HG03045 (cell line): ENCODE measurements at regions not wholly inside any gene's neighbourhood (a gene's known extent, or its start where the extent isn't known, plus 50 kb on each side); places are given as distances from the start of the nearest gene placed in this dataset.
"Not testable (repeated sequence)": the region's sequence is repeated elsewhere in the genome, so short reads cannot be mapped to it uniquely, and the experiment has no call there.

Source experiments
- ATAC-seq: cut with Tn5 transposase; IDR thresholded peaks from one replicate; pipeline ENCODE4 v1.9.1; 2021; ENCODE audit warnings: mild to moderate bottlenecking, moderate library complexity; ENCODE audit not compliant: unreplicated experiment

DNA sequence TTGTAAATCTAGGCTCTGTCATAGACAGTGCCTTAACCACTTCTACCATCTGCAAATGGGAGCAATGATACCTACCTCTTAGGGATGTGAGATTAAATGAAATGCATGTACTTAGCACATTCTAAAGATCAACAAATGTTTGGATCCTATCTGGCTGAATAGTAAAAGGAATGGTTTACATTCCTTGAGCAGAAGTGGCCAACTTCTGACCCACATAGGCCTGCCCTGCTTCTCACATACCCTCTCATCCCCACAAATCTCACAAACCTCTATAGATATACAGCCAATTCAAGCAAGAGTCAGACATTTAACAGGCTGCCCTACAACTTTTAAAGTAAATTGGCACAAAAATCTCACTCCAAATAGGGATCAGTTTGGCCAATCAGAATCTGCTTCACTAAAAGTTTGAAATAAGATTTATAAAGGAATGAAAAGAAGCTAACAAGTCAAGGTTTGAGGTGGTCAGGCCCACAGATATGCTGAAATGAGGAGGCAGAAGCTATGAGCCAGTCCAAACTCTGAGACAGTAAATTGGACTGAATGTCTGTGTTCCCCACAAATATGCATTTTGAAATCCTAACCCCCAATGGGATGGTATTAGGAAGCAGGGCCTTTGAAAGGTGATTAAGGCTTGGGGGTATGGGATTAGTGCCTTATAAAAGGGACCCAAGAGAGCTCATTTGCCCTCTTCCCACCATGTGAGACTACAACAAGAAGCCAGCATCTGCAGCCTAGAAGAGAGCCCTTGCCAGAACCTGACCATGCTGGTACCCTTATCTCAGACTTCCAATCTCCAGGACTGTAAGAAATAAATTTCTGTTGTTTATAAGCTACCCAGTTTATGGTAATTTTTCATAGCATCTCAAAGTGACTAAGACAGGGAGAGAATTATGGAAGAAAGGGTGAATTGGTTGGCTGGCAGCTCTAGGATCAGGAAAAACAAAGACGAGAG lies 227.8 kb upstream of the RBMS1 start:
- ATAC-seq, result no peak

DNA sequence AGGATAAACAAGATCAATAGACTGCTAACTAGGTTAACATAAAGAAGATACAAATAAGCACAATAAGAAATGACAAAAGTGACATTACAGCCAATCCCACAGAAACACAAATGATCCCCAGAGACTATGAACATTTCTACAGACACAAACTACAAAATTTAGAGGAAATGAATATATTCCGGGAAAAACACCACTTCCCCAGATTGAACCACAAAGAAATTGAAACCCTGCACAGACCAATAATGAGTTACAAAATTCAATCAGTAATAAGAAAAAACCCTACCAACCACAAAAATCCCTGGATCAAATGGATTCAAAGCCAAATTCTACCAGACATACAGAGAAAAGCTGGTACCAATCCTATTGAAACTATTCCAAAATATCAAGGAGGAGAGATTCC lies 232.4 kb upstream of the RBMS1 start:
- ATAC-seq, result no peak

DNA sequence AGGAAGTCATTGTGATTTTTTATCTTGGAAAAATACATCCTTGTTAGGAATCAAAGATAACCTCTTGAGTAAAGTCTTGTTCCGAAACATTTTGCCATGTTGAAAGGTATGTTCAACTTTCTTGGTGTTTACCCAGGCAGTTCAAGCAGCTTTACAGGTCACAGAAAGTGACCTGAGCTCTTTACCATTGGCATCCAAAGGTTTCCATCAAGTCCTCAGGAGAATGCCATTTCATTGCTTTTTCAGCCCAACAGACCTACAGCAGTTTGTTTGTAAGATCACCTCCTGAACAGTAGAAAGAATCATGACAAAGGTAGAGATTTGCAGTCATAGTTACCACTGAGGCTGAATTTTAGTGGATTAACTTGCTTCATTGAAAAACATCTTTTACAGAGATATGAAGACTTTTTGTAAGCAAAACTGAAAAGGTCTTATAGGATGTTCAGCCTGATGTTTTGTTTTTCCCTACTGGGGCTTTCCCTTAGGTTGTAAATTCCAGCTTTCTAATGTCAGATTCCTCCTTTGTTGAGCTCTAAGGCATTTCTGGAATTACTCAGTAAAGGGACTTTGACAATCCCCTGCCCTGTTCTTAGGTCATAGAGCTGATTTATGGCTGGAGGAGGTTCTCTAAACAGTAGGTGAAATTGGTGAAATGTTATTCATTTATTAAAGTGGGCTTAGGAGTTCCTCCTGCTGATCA lies 236.8 kb upstream of the RBMS1 start:
- ATAC-seq, result no peak

DNA sequence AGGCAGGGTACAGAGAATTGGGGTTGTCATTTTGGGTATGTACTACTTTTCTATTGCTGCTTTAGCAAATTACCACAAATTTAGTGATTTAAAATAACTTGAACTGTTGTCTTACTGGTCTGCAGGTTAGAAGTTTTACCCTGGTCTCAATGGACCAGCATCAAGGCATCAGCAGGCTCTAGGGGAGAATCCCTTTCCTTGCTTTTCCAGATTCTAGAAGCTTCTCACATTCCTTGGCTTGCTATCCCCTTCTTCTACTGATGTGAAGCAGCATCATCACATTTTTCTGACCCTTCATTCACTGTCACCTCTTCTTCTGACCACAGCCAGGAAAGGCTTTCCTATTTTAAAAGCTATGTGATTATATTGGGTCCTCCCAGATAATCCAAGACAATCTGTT lies 237.8 kb upstream of the RBMS1 start:
- no peak for ATAC-seq

DNA sequence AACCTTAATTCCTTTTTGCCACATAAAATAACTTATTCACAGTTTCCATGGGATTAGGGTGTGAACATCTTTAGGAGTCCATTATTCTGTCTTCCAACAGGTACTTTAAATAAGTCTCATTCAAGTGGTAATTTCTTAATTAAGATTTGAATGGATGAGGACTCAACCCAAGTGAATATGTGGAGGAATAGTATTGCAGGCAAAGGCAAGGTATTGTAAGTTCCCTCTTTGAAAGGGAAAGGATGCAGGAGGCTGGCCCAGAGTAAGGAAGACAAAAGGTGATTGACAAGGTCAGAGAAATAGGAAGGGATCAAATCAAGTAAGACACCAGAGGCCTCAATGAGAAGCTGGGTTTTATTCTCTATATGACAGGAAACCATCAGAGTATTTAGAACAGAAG lies 238.2 kb upstream of the RBMS1 start:
- no peak for ATAC-seq

DNA sequence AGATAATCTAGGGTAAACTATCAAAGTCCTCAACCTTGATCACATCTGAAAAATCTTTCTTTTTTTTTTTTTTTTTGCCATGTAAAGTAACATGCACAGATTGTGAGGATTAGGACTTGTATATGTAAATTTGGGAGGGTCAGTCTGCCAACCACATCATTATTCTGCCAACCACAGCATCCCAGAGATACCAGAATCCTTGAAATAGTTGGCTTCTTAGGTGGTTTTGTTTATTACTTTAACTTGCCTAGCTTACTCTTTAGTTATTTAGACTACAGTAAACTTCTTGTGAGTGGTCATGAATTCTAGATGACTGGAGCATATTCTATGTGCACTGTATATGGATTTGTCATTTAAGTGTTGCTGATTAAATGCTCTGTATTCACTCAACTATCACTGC lies 242.1 kb upstream of the RBMS1 start:
- ATAC-seq, result no peak

DNA sequence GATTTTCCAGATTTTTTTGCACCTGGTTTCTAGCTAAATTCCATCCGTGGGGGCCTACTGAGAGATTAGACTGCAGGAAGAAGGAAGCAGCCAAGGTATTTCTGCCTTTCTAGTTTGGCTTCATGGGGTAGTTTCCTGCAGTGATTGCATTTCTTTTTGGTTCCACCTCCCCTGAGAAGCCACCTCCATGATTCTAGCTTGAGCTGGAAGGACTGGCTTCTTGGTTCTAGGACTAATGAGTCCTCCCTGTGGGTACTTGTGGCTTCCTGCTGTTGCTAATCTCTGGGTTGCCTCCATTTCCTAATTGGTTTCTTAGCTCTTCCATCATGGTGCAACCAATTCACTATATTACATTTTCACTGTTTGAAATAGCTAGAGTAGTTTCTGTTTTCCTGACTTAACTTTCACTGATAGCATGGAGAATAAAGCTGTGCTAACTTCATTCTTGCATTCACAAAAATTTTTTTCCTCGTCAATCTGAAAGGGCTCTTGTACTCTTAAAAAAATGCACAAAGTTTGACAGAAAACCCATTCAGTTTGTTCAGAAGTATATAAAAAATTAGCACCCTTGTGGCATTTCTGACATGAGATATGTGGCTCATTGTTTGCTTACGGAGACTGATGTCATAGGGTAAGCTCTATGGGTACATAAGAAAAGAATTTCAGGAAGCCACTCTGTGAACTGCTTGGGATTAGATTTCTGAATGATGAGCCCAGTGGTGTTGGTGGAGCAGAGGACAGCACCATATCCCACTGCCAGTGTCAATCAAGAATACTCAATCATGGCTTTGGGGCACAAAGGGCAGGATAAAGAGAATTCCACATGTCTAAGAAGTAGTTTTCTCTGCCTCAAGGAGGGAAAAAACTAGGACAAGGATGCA lies 242.8 kb upstream of the RBMS1 start:
- no peak for ATAC-seq

DNA sequence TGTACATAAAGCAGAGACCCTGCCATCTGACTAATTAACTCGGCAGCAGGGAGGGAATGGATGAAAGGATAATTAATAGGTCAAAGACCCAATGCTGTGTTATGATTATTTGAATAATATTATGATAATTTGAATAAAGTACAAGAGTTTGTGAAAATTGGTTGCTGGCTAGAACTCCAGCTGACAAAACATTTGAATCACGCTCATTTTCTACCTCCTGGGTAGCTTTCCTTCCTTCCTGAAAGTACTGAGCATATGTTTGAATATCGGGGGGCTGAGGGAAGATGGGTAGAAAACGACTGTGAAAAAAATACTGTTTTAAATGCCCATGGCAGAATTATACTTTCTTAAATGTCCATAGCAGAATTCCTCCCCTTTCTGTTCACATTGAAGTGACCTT lies 243.6 kb upstream of the RBMS1 start:
- ATAC-seq, result no peak

DNA sequence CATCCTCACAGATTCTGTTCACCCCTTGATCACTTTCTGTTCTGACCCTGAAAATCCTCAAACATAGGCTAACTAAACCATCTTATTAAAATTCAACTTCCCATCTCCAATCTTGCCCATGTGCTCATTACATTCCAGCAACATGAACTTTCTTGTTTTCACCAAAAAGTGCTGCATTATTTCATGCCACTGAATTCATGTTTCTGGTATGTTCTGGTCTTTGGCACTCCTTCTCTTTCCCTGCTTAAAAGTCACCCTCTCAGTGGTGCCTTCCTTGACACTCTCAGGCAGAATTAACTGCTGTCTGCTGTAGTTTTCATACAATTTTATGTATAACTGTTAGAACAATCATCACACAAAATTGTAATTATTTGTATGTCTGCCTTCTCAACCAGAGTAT lies 247.7 kb upstream of the RBMS1 start:
- ATAC-seq, result no peak

DNA sequence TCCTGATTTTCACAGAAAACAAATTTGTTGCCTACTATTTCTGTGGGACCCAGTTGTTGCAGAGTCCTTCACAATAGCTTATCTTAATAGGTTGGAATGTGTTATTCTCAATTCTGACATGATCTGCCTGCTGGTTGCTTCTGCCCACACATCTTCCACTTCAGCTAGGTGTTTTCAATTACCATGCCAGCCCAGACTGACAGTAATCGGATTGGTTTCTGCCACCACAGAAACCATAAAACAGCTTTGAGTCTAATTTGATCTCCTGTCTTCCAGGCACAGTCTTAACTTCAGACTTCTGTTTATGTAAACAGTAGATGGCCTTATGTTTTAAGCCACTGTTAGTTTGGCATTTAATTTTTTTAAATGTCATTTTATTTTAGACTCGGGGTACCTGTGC lies 248.2 kb upstream of the RBMS1 start:
- no peak for ATAC-seq

DNA sequence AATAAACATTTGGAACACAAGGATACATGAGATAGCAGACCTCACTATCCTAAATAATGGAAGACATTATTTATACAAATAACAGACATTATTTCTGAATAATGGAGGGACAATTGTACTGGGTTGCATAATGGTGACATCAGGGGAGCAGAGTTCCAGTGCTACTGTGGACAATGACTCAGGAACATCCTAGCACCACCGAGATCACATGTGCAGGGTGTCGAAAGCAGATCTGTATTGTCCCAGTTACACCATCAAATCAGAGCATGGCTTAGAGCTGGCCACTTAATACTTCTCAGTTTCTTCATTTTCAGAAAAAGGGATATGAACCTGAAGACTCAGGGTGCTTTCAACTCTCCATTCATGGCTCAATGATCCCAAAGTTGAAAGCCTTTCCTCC lies 249.1 kb upstream of the RBMS1 start:
- no peak for ATAC-seq

DNA sequence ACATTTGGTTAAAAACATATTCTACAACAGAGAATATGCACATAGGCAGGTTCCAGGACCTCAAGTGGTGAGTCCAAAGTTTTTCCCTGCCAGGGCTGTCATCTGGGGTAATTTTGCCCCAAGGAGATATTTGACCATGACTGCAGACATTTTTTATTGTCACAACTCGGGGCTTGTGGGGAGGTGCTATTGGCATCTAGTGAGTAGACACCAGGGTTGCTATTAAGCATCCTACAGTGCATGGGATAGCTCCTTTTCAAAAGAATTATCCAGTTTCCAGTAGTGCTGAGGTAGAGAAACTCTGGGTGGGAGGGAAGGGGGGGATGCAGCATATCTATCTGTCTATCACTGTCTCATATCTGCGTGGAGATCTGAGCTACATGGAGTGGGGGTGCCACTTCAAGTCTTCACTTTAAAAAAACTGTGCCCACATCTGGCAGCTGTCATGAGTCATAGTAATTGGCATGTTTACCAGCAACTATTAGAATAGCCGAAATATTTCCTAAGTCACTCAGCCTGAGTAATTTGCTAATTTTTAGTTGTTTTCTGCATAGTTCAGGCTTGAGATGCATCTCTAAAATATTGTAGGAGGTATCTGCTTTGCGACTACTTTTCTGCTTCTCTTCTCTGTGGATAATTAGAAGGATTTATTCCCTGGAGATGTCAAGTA lies 254.0 kb upstream of the RBMS1 start:
- no peak for ATAC-seq

DNA sequence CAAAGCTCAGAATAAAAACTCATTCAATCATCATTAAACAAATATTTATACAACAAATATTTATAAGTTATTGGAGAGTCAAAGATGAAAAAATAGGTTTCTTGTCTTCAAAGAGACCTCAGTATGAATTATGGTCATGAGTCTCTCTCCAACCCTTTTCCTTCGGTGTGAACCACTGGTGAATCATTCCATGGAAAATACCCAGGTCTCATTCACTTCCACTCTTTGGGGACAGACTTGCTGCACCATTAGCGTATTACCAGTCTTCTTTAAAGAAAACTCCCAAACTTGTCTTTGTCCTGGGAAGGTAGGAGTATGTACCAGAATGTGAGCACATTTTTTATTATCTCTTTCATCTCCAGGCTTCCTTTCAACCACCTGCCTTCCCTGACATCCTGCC lies 257.4 kb upstream of the RBMS1 start:
- no peak for ATAC-seq

DNA sequence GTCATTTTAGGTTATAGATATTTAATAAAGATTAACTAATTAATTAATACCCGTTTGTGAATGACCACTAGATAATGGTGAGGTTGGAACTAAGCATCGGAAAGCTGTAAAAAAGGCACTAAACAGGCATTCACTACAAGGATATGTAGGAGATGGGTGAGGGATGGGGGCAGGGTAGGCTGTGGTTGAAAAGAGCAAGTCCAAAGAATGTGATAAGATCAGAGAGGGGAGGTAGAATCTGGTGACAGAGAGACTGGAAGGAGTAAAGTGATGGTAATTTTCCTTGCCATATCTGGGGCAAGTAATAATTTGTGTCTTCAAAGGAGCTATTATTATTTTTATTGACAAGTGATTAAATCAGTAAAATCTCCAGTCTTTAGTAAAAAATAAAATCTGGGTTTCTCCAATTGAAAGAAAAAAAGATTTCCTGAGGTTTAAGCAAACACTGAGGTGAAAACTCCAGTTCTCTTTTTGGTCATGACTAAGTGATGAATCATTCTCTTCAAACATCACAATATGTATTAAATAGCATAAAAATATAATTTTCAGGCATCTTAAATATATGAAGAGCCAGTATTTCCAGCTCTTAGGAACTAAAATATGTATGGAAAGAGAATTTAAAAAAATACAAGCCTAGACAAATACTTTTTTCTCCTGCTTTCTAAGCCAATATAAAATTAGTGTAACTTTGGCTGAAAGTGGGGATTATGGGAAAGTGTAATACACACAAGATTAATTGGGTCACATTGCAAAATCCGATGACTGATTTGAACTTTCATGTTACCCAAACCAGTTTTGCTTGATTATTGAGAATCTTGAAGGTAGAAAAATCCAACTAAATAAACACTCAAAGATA lies 259.1 kb upstream of the RBMS1 start:
- ATAC-seq, result no peak

DNA sequence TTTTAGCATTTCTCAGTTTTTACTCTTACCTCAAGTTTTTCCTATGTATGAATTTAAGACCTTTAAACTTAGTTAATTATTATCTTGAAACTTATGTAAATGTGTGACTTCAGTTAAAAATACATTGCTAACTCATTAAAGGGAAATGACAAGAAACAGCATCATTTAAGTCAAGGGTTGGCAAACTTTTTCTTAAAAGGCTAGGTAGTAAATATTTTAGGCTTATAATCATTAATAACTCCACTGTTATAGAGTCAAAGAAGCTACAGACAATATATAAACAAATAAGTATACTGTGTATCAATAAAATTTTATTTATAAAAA lies 259.7 kb upstream of the RBMS1 start:
- no peak for ATAC-seq

DNA sequence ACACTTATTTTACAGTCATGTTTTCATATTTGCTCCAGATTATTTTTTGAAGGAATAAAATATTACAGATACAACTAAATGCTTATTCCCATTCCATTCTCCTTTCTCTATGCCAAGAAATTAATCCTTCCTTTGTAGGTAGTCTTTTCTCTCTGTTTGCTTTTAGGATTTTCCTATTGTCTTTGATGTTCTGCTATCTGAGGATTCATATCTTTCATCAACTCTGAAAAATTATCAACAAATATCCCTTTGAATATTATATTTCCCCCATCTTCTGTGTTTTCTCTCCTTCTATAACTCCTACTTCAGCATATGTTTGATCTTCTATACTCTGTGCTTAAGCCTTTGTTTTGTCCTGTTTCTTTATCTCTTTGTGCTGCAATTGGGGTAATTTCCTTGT lies 260.4 kb upstream of the RBMS1 start:
- no peak for ATAC-seq

DNA sequence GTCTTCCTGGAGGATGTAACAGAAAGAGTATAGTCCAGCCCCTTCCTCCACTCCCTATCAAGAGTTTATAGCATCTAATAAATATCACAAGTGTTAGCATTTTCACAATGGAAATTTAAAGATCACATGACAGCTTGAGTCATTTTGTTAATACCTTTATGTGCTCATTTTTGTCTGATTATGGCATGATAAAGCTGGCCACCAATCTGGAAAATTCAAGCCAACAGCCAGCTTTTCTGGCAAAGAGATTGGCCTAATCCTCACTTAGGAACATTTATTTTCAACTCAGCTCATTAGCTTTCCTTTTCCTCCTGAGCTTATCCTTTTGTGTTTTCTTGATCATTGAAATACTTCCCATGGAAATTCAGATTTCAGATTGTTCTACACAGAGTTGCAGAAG lies 262.9 kb upstream of the RBMS1 start:
- ATAC-seq, result no peak

DNA sequence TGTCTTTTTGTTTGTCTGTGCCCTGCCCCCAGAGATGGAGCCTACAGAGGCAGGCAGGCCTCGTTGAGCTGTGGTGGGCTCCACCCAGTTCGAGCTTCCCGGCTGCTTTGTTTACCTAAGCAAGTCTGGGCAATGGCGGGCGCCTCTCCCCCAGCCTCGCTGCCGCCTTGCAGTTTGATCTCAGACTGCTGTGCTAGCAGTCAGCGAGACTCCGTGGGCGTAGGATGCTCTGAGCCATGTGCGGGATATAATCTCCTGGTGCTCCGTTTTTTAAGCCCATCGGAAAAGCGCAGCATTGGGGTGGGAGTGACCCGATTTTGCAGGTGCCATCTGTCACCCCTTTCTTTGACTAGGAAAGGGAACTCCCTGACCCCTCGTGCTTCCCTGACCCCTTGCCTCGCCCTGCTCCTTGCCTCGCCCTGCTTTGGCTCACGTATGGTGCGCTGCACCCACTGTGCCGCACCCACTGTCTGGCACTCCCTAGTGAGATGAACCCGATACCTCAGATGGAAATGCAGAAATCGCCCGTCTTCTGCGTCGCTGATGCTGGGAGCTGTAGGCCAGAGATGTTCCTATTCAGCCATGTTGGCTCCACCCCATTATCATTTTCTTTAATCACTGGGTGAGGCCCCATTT lies 269.0 kb upstream of the RBMS1 start:
- not testable (repeated sequence) for ATAC-seq

DNA sequence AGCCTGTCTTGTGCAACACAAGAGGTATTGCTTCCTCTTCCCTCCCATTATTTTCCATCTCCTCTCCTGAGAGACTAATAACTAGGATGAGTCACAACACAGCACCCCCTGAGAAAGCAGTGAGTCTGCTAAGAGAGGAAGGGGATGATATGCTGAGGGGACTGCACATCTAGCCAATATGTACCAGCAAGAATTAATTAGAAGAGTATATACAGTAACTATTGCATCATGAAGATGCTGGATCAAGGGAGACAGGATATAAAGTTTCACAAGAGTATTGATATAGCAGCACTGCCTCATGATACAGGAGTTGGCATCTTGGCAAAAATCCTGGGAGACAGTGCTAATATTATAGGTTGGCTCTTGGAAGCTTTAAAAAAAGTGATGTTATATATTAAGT lies 289.9 kb upstream of the RBMS1 start:
- no peak for ATAC-seq

DNA sequence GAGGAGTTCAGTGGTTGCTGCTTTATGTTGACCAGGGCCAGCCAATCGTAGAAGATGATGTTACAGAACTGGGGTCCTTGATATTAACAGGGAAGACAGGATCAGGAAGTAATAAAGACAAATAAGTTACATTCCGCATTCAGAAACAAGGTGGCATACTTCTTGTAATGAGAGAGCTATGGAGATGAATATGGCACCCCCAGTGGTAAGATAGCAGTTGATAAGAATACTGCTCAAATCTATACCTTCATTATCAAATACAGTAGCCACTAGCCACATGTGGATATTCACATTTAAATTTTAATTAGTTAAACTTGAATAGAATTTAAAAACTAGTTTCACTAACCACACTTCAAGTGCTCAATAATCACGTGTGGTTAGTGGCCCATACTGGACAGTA lies 290.4 kb upstream of the RBMS1 start:
- ATAC-seq, result no peak
